NB4 (cell line): ENCODE measurements at regions not wholly inside any gene's neighbourhood (a gene's known extent, or its start where the extent isn't known, plus 50 kb on each side); places are given as distances from the start of the nearest gene placed in this dataset.

Experiments
- DNase-seq: peaks from one replicate; pipeline ENCODE4 v3.0.0; 2010; ENCODE audit warnings: low read depth
- H3K4me3 ChIP-seq: one replicate; pipeline ENCODE4 v1.5.1; 2011; ENCODE audit warnings: mild to moderate bottlenecking, low read depth, low read length, moderate library complexity
- MYC ChIP-seq: IDR thresholded peaks from 2 replicates; pipeline ENCODE4 v1.6.1; 2011; ENCODE audit warnings: low read depth, low read length
- POLR2A ChIP-seq: IDR thresholded peaks from 2 replicates; pipeline ENCODE4 v1.6.1; 2011; ENCODE audit warnings: mild to moderate bottlenecking; ENCODE audit not compliant: insufficient read length; ENCODE audit errors: extremely low read depth
- TF ChIP-seq, protein P1 (sequence below): IDR thresholded peaks from one replicate; pipeline ENCODE4 v1.5.1; 2012; ENCODE audit warnings: low read depth, low read length
- TF ChIP-seq, protein P2 (sequence below): IDR thresholded peaks from 2 replicates; pipeline ENCODE4 v1.6.1; 2011; ENCODE audit warnings: low read depth, low read length

DNA sequence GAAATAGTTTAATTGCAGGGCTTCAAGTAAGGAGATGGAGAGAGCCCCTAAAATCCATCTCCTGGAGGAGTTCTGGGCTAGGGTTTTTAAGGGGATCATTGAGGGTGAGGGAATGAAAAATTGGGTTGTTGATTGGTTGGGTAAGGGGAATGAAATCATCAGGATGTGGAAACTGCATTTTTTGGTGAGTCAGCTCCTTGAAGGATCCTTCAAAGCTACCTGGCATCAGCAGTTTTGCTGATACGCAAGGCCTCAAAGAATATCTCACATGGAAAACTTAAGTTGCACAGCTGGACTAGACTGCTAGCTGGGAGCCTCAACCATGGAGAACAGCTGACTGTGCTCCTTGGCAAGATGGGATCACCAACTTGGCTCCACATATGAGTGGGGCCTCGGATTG is 136.7 kb downstream of the FGF10 start:
- TF ChIP-seq, protein P1, sequence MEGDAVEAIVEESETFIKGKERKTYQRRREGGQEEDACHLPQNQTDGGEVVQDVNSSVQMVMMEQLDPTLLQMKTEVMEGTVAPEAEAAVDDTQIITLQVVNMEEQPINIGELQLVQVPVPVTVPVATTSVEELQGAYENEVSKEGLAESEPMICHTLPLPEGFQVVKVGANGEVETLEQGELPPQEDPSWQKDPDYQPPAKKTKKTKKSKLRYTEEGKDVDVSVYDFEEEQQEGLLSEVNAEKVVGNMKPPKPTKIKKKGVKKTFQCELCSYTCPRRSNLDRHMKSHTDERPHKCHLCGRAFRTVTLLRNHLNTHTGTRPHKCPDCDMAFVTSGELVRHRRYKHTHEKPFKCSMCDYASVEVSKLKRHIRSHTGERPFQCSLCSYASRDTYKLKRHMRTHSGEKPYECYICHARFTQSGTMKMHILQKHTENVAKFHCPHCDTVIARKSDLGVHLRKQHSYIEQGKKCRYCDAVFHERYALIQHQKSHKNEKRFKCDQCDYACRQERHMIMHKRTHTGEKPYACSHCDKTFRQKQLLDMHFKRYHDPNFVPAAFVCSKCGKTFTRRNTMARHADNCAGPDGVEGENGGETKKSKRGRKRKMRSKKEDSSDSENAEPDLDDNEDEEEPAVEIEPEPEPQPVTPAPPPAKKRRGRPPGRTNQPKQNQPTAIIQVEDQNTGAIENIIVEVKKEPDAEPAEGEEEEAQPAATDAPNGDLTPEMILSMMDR = no peak
- TF ChIP-seq, protein P2, sequence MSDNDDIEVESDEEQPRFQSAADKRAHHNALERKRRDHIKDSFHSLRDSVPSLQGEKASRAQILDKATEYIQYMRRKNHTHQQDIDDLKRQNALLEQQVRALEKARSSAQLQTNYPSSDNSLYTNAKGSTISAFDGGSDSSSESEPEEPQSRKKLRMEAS = no peak
- no peak for TF ChIP-seq MYC
- no peak for TF ChIP-seq POLR2A
- no peak overlapping the region for H3K4me3 ChIP-seq
- no peak for DNase-seq

DNA sequence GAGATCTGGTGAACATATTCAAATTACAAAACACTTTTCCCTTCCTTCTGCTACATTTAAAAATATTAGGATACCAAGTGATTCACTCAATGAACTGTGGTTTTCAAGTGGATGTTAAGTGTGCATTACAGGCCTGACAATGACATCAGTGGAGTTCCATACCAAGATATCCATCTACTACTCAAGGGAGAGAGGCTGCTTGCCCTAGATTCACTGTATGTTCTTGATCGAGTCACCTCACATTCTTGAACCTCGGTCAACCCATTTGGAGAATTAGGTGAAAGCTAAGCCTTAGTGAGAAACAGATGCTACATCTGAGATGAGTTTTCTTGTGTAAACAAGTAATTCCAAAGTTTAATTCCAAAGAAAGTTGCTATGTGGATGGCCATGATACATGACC is 142.2 kb downstream of the FGF10 start:
- no peak for DNase-seq

DNA sequence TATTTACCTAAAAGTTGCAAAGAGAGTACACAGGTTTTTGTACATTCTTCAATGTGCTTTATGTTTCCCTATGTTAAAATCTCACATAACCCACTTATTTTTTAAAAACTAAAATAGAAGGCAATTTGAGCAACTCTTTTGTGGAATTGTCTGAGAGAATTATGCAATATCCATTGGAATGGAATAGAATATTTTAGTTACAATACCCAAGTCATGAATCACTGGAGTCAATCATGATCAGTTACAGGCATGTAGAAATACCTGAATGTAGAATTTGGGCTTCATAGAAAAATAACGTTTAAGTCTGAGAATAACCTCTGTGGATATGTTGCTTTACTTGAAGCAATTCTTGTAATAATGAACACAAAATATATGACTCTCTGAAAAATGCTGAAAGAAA is 143.3 kb downstream of the FGF10 start:
- TF ChIP-seq MYC = no peak
- TF ChIP-seq, protein P1 = no peak
- TF ChIP-seq, protein P2 = no peak
- no peak for TF ChIP-seq POLR2A
- no peak for DNase-seq
- no peak overlapping the region for H3K4me3 ChIP-seq

More for the DNA sequence above, 142.2 kb downstream of the FGF10 start:
- no peak for TF ChIP-seq POLR2A
- TF ChIP-seq, protein P2 = no peak
- TF ChIP-seq, protein P1 = no peak
- TF ChIP-seq MYC = no peak
- no peak overlapping the region for H3K4me3 ChIP-seq

DNA sequence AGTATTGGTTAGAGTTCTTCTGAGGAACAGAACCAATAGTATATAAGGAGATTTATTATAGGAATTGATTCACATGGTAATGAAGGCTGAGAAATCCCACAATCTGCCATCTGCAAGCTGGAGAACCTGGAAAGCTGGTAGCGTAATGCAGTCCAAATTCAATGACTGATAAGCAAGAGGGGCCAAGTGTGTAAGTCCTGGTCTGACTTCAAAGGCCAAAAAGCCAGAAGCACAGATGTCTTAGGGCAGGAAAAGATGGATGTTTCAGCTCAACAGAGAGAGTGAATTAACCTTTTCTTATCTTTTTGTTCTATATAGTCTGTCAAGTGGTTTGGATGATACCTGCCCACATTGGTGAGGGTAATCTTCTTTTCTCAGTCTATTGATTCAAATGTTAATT is 146.4 kb downstream of the FGF10 start:
- no peak for DNase-seq
- TF ChIP-seq, protein P1 = no peak
- TF ChIP-seq MYC (no peak), POLR2A (no peak)
- TF ChIP-seq, protein P2 = no peak
- no peak overlapping the region for H3K4me3 ChIP-seq

DNA sequence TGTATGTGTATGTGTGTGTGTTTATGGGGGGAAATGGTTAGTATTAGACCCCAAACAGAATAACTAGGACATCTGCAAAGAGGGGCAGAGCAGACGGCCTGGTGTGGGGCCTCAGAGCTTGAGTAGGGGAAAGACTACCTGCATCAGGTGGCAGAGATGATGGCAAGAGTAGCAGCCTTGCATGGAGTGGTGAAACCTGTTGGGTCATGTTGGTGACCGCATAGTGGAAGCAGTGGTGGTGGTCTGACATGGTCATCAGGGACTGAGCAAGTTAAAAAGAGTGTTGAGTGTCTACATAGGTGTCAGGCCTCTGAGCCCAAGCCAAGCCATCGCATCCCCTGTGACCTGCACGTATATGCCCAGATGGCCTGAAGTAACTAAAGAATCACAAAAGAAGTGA is 153.2 kb downstream of the FGF10 start:
- H3K4me3 ChIP-seq = no peak overlapping the region
- TF ChIP-seq POLR2A (no peak), MYC (no peak)
- TF ChIP-seq, protein P1 = no peak
- TF ChIP-seq, protein P2 = no peak
- no peak for DNase-seq

DNA sequence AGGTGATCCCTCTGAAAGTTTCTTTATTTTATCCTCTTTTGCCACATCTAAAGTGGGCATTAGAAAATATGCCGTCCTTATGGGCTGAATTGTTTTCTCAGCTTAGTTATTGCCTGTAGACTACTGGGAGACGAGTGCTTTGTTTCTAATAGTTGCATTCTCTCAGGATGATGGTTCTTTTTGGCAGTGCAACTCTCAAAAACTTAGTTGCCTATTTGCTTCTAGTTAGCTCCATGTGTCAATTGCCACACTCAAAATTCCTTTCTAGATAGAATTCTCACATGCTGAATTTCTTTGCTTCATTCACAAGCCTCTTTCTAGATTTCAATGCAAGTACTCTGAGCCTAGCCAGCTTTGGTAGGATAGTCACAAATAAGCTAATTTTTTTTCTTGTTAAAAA is 155.5 kb downstream of the FGF10 start:
- TF ChIP-seq POLR2A (no peak), MYC (no peak)
- TF ChIP-seq, protein P2 = no peak
- TF ChIP-seq, protein P1 = no peak
- no peak for DNase-seq
- no peak overlapping the region for H3K4me3 ChIP-seq
